DND-41 (cell line): ENCODE measurements at regions not wholly inside any gene's neighbourhood (a gene's known extent, or its start where the extent isn't known, plus 50 kb on each side); places are given as distances from the start of the nearest gene placed in this dataset.

Source experiments
- CTCF ChIP-seq: IDR thresholded peaks from 2 replicates; pipeline ENCODE4 v1.5.1; 2012; ENCODE audit warnings: borderline replicate concordance, low read length, moderate library complexity, mild to moderate bottlenecking; ENCODE audit not compliant: poor library complexity, severe bottlenecking; ENCODE audit errors: extremely low read depth
- EZH2 ChIP-seq: IDR thresholded peaks from 3 replicates; pipeline ENCODE4 v1.6.1; 2012; ENCODE audit warnings: borderline replicate concordance, low read depth, mild to moderate bottlenecking, moderate library complexity, low read length, inconsistent platforms; ENCODE audit not compliant: severe bottlenecking

- TF ChIP-seq CTCF (no peak), EZH2 (no peak)
Measured at GRCh38 chr4:59583845-59584568, 1616.1 kb upstream of the ADGRL3 start.
